SK-N-SH (cell line): ENCODE measurements at regions not wholly inside any gene's neighbourhood (a gene's known extent, or its start where the extent isn't known, plus 50 kb on each side); places are given as distances from the start of the nearest gene placed in this dataset.

ENCODE experiments used
- CTCF ChIA-PET: fragments of 300-600, 350-600 bp; formaldehyde crosslinking; extraction: SDS; loops from one replicate; lab custom pipeline; 2021; lab: Yijun Ruan, JAX
- POLR2A ChIA-PET: fragments of 350-600 bp; sonication (Branson Sonifier 250); formaldehyde crosslinking; extraction: SDS; loops from one replicate; lab custom pipeline; 2020; ENCODE audit warnings: antibody characterized with exemption, inconsistent platforms; lab: Yijun Ruan, JAX
- DNase-seq: peaks from one replicate; pipeline ENCODE4 v3.0.0; 2012
- H2AFZ ChIP-seq: fragments of 200-600 bp; sonication (generic); 2 replicates; pipeline ENCODE4 v1.8.1; 2016; ENCODE audit warnings: antibody characterized with exemption, mild to moderate bottlenecking, low read depth
- H3F3A ChIP-seq: fragments of 200-600 bp; sonication (generic); replicated peaks from 2 replicates; pipeline ENCODE3; 2016; ENCODE audit warnings: antibody characterized with exemption, mild to moderate bottlenecking; ENCODE audit not compliant: insufficient read depth
- H3K27ac ChIP-seq, 2 experiments: fragments of 200-500 bp in 1 of 2; fragments of 200-600 bp in 1 of 2; sonication (Bioruptor generic) in 1 of 2; sonication (generic), shearing (Covaris generic) in 1 of 2; 2 replicates each; pipeline versions ENCODE4 v1.5.1 to v1.6.1; 2014 to 2016; ENCODE audit warnings: low read depth in 2 of 2, inconsistent platforms in 1 of 2, low read length in 1 of 2, mild to moderate bottlenecking in 1 of 2, mixed read lengths in 1 of 2
- H3K27me3 ChIP-seq: fragments of 200-600 bp; sonication (generic), shearing (Covaris generic); 2 replicates; pipeline ENCODE4 v1.6.1; 2016; ENCODE audit warnings: mixed run types; ENCODE audit not compliant: insufficient read depth
- H3K36me3 ChIP-seq, 2 experiments: fragments of 200-500 bp in 1 of 2; fragments of 200-600 bp in 1 of 2; sonication (Bioruptor generic) in 1 of 2; sonication (generic) in 1 of 2; replicated peaks in 1 of 2; 2 replicates each; pipeline versions ENCODE3 to v1.5.1; 2014 to 2016; ENCODE audit warnings: low read length in 1 of 2, mild to moderate bottlenecking in 1 of 2; ENCODE audit not compliant: insufficient read depth in 2 of 2, control insufficient read depth in 1 of 2
- H3K4me1 ChIP-seq, 2 experiments: fragments of 200-500 bp in 1 of 2; fragments of 200-600 bp in 1 of 2; sonication (Bioruptor generic) in 1 of 2; sonication (generic), shearing (Covaris generic) in 1 of 2; 2 replicates each; pipeline versions ENCODE4 v1.5.1 to v1.6.1; 2014 to 2016; ENCODE audit warnings: low read depth in 1 of 2, low read length in 1 of 2, mixed run types in 1 of 2; ENCODE audit not compliant: insufficient read depth in 2 of 2, control insufficient read depth in 1 of 2
- H3K4me2 ChIP-seq: fragments of 200-600 bp; sonication (generic), shearing (Covaris generic); 2 replicates; pipeline ENCODE4 v1.6.1; 2017; ENCODE audit warnings: mixed run types
- H3K4me3 ChIP-seq, 2 experiments: fragments of 200-500 bp in 1 of 2; fragments of 200-600 bp in 1 of 2; sonication (Bioruptor generic) in 1 of 2; sonication (generic), shearing (Covaris generic) in 1 of 2; 2 replicates each; pipeline versions ENCODE4 v1.5.1 to v1.8.1; 2014 to 2016; ENCODE audit warnings: low read depth in 2 of 2, inconsistent platforms in 1 of 2, low read length in 1 of 2, mild to moderate bottlenecking in 1 of 2, mixed read lengths in 1 of 2, moderate library complexity in 1 of 2
- H3K79me2 ChIP-seq: fragments of 200-600 bp; sonication (generic); 2 replicates; pipeline ENCODE4 v1.8.1; 2017; ENCODE audit warnings: mild to moderate bottlenecking; ENCODE audit not compliant: insufficient read depth
- H3K9ac ChIP-seq: fragments of 200-600 bp; sonication (generic); 2 replicates; pipeline ENCODE4 v1.6.1; 2017; ENCODE audit warnings: mixed run types
- H3K9me2 ChIP-seq: fragments of 200-600 bp; sonication (generic); 2 replicates; pipeline ENCODE4 v1.6.1; 2017; ENCODE audit warnings: mixed run types
- H3K9me3 ChIP-seq: fragments of 200-600 bp; sonication (generic); 2 replicates; pipeline ENCODE4 v1.6.1; 2017; ENCODE audit warnings: mixed run types, mild to moderate bottlenecking, moderate library complexity
- H4K20me1 ChIP-seq: fragments of 200-600 bp; sonication (generic); 2 replicates; pipeline ENCODE4 v1.6.1; 2017; ENCODE audit warnings: mild to moderate bottlenecking, mixed run types; ENCODE audit not compliant: insufficient read depth
- FOSL2 ChIP-seq: IDR thresholded peaks from 2 replicates; pipeline ENCODE4 v1.4.0; 2012; ENCODE audit warnings: low read depth, mild to moderate bottlenecking, moderate library complexity, borderline replicate concordance
- FOXM1 ChIP-seq: IDR thresholded peaks from 2 replicates; pipeline ENCODE4 v1.4.0; 2012; ENCODE audit warnings: low read depth, mild to moderate bottlenecking
- MEF2A ChIP-seq: IDR thresholded peaks from 2 replicates; pipeline ENCODE4 v1.4.0; 2012; ENCODE audit warnings: low read depth, borderline replicate concordance
- MXI1 ChIP-seq: IDR thresholded peaks from 2 replicates; pipeline ENCODE4 v1.6.1; 2012; ENCODE audit warnings: mild to moderate bottlenecking, low read depth, low read length, improper control_type of control experiment
- RAD21 ChIP-seq: IDR thresholded peaks from 2 replicates; pipeline ENCODE4 v1.6.1; 2012; ENCODE audit warnings: mild to moderate bottlenecking, low read length
- SIN3A ChIP-seq: IDR thresholded peaks from 2 replicates; pipeline ENCODE4 v1.6.1; 2012; ENCODE audit warnings: low read depth, mild to moderate bottlenecking, low read length, moderate library complexity, borderline replicate concordance
- SMC3 ChIP-seq: IDR thresholded peaks from 2 replicates; pipeline ENCODE4 v1.6.1; 2012; ENCODE audit warnings: low read depth, low read length, improper control_type of control experiment
- TAF1 ChIP-seq: IDR thresholded peaks from 2 replicates; pipeline ENCODE4 v1.6.1; 2012; ENCODE audit warnings: low read depth, mild to moderate bottlenecking, low read length, moderate library complexity, borderline replicate concordance
- TCF12 ChIP-seq: IDR thresholded peaks from 2 replicates; pipeline ENCODE4 v1.4.0; 2012
- TEAD4 ChIP-seq: IDR thresholded peaks from 2 replicates; pipeline ENCODE4 v1.4.0; 2012; ENCODE audit warnings: mild to moderate bottlenecking, borderline replicate concordance; ENCODE audit not compliant: insufficient read depth
- YY1 ChIP-seq: IDR thresholded peaks from 2 replicates; pipeline ENCODE4 v1.4.0; 2012; ENCODE audit warnings: low read depth, mild to moderate bottlenecking
- WGBS: methylation state at CpG from one replicate; pipeline ENCODE4 v1.1.6; 2017; ENCODE audit warnings: low lambda C conversion rate; 5-methylcytosine and 5-hydroxymethylcytosine counted together
- TF ChIP-seq, protein P1 (sequence below): IDR thresholded peaks from 2 replicates; pipeline ENCODE4 v1.6.1; 2012; ENCODE audit warnings: mild to moderate bottlenecking, low read depth, low read length, moderate library complexity
- TF ChIP-seq, protein P2 (sequence below): fragments of 150-350 bp; IDR thresholded peaks from 2 replicates; pipeline ENCODE4 v1.6.1; 2017; ENCODE audit warnings: antibody characterized with exemption, low read length, low read depth, borderline replicate concordance
- TF ChIP-seq, protein P3 (sequence below): IDR thresholded peaks from 2 replicates; pipeline ENCODE4 v1.4.0; 2012; ENCODE audit warnings: low read depth, borderline replicate concordance
- TF ChIP-seq, protein P4 (sequence below): IDR thresholded peaks from 2 replicates; pipeline ENCODE4; 2012

DNA sequence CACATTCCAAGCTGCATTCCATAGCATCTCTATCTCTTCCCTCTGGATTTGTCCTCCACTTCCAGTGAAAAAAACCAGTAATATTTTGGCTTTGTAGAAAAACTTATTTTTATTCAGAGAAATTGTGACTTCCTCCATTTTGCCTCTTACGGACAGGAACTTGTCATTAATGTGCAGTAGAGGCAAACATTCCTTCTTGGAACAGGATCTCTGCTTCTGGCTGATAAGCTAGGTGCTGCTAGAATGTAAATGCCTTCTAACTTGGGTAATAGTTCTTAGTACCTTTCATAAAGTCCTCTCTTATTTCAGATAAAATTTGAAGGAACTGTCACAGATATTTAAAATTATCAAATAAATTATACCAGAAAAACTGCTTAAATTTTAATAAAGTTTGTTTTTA lies 707.8 kb downstream of the USP25 start:
- Histone ChIP-seq H3K27me3 (no peaks in the 10 kb centered on the region), H3K9ac (no peak overlapping the region), H4K20me1 (no peaks in the 10 kb centered on the region), H3K9me3 (no peaks in the 10 kb centered on the region), H3K9me2 (no peaks in the 10 kb centered on the region), H3K4me2 (no peak overlapping the region), H3K27ac (no peak overlapping the region), H3K79me2 (no peaks in the 10 kb centered on the region), H2AFZ (no peak overlapping the region), H3K36me3 (no peaks in the 10 kb centered on the region), H3K4me3 (no peak overlapping the region), H3F3A (no peaks in the 10 kb centered on the region), H3K4me1 (no peaks in the 10 kb centered on the region; a peak in 1 of 4 replicates)
- WGBS: 65% methylated on average over 1 of the region's 1 CpG
- TF ChIP-seq SMC3: no peak
- TF ChIP-seq, protein P1, sequence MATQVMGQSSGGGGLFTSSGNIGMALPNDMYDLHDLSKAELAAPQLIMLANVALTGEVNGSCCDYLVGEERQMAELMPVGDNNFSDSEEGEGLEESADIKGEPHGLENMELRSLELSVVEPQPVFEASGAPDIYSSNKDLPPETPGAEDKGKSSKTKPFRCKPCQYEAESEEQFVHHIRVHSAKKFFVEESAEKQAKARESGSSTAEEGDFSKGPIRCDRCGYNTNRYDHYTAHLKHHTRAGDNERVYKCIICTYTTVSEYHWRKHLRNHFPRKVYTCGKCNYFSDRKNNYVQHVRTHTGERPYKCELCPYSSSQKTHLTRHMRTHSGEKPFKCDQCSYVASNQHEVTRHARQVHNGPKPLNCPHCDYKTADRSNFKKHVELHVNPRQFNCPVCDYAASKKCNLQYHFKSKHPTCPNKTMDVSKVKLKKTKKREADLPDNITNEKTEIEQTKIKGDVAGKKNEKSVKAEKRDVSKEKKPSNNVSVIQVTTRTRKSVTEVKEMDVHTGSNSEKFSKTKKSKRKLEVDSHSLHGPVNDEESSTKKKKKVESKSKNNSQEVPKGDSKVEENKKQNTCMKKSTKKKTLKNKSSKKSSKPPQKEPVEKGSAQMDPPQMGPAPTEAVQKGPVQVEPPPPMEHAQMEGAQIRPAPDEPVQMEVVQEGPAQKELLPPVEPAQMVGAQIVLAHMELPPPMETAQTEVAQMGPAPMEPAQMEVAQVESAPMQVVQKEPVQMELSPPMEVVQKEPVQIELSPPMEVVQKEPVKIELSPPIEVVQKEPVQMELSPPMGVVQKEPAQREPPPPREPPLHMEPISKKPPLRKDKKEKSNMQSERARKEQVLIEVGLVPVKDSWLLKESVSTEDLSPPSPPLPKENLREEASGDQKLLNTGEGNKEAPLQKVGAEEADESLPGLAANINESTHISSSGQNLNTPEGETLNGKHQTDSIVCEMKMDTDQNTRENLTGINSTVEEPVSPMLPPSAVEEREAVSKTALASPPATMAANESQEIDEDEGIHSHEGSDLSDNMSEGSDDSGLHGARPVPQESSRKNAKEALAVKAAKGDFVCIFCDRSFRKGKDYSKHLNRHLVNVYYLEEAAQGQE: no peak
- TF ChIP-seq MXI1: no peak
- TF ChIP-seq RAD21: no peak
- no peak for TF ChIP-seq TAF1
- TF ChIP-seq, protein P2, sequence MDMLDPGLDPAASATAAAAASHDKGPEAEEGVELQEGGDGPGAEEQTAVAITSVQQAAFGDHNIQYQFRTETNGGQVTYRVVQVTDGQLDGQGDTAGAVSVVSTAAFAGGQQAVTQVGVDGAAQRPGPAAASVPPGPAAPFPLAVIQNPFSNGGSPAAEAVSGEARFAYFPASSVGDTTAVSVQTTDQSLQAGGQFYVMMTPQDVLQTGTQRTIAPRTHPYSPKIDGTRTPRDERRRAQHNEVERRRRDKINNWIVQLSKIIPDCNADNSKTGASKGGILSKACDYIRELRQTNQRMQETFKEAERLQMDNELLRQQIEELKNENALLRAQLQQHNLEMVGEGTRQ: no peak
- no peak for TF ChIP-seq TCF12
- no peak for TF ChIP-seq MEF2A
- TF ChIP-seq SIN3A: no peak
- TF ChIP-seq FOSL2: no peak
- TF ChIP-seq, protein P3, sequence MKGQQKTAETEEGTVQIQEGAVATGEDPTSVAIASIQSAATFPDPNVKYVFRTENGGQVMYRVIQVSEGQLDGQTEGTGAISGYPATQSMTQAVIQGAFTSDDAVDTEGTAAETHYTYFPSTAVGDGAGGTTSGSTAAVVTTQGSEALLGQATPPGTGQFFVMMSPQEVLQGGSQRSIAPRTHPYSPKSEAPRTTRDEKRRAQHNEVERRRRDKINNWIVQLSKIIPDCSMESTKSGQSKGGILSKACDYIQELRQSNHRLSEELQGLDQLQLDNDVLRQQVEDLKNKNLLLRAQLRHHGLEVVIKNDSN: no peak
- CTCF ChIA-PET: no interaction called here
- POLR2A ChIA-PET: no interaction called here
- no peak for DNase-seq

DNA sequence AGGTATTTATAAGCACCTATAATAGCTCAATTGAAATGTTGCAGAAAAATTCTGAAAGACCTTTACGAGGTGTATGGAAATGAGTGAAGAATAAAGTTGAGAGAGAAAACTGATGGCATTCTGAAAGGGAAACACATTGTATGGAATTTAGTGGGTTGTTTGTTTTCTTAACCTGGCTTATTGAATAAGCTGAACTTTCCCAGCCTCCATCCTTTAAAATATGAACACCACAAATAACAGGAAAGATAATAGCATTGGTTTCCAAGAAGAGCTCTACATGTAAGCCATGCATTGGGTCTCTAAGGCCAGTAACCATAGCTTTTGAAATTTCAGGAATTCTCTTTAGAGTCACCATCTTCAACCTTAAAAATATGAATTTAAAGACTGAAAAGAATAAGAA lies 709.0 kb downstream of the USP25 start:
- TF ChIP-seq RAD21: no peak
- no peak for TF ChIP-seq YY1
- TF ChIP-seq, protein P3: no peak
- TF ChIP-seq, protein P4, sequence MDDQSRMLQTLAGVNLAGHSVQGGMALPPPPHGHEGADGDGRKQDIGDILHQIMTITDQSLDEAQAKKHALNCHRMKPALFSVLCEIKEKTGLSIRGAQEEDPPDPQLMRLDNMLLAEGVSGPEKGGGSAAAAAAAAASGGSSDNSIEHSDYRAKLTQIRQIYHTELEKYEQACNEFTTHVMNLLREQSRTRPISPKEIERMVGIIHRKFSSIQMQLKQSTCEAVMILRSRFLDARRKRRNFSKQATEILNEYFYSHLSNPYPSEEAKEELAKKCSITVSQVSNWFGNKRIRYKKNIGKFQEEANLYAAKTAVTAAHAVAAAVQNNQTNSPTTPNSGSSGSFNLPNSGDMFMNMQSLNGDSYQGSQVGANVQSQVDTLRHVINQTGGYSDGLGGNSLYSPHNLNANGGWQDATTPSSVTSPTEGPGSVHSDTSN: no peak
- no peak for TF ChIP-seq FOXM1
- TF ChIP-seq TEAD4: no peak
- Histone ChIP-seq H3K4me1 (no peaks in the 10 kb centered on the region), H3K9me2 (no peaks in the 10 kb centered on the region), H3K27ac (no peak overlapping the region), H3K9me3 (no peaks in the 10 kb centered on the region), H3K27me3 (no peaks in the 10 kb centered on the region), H3F3A (no peaks in the 10 kb centered on the region), H3K4me3 (no peak overlapping the region), H3K36me3 (no peaks in the 10 kb centered on the region), H4K20me1 (no peaks in the 10 kb centered on the region), H3K4me2 (no peak overlapping the region), H3K9ac (no peak overlapping the region), H3K79me2 (no peaks in the 10 kb centered on the region), H2AFZ (no peak overlapping the region)
- CTCF ChIA-PET: no interaction called here
- DNase-seq: no peak
- POLR2A ChIA-PET: no interaction called here
- 73% methylated on average over 1 of the region's 1 CpG for WGBS
